ENCODE measurements at regions not wholly inside any gene's neighbourhood (a gene's known extent, or its start where the extent isn't known, plus 50 kb on each side); places are given as distances from the start of the nearest gene placed in this dataset.
"Not testable (repeated sequence)": the region's sequence is repeated elsewhere in the genome, so short reads cannot be mapped to it uniquely, and the experiment has no call there.

DNA sequence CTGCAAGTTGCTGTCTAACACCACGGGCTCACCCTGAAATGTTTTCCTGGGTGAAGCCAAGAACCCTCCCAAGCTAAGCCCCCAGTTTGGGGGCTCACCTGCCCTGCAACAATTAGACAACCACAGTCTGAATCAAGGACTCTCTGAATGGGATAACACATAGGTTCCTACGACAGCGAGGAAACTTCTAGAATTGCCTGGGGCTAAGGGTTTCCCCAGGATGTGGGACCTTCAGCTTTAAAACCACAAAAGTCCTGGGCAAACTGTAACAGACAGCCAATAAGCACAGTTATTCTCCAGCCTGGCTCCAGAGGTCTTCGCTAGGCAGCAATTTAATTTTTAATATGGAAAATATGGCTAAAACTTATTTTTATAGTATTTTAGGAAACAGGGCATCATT lies 162.6 kb downstream of the PRKX start:
- ATAC-seq, result no peak
- intact Hi-C loops (cut with DNase I), result no loop called here
- DNase-seq (ENCODE audit: missing footprints), result no peak

DNA sequence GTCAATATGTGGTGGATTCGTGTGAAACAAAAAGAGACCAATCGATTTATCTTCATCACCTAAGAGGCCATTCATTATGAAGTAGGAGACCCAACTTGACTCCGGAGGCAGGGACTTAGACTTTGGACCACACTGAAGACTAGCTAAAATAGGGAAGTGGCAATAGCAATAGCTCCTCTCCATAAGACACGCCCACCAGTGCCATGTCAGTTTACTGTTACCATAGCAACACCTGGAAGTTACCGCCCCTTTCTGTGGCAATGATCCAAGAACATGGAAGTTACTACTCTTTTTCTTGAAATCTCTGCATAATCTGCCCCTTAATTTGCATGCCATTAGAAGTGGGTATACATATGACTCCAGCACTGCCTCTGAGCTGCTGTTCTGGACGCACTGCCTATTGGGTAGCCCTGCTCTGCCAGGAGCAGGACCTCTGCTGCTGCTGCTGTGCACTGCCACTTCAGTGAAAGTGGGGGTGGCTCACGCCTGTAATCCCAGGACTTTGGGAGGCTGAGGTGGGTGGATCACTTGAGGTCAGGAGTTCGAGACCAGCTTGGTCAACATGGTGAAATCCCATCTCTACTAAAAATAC lies 163.2 kb downstream of the PRKX start:
- DNase-seq (ENCODE audit: missing footprints), result no peak
- no peak for ATAC-seq
- intact Hi-C loops (cut with DNase I), result no loop called here

DNA sequence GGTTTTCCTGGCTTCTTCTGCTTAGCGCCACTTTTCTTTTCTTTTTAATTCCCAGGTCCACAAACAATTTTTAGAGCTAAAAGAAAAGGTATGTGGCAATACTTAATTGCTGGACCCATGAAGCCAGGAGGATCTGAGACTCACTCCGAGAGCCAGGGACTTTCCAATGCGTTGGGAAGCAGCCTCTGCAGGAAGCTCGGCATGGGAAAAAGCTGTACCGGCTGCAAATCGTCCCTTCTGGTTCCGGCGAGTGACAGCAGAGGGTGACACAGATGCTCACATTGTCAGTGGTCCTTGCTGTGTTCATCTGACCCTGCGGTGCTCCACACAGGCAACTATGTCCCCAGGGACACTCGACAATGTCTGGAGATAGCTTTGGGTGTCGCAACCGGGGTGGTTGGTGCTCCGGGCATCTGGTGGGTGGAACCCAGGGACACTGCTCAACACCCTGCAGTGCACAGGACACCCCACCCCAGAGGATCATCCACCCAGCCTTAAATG lies 164.0 kb downstream of the PRKX start:
- ATAC-seq (no peak), DNase-seq (ENCODE audit: missing footprints) (no peak)
- intact Hi-C loops (cut with DNase I), result loop anchor here (5.0 kb wide), 1 partner anchor 302 kb away; no protein-coding TSS in a partner anchor

DNA sequence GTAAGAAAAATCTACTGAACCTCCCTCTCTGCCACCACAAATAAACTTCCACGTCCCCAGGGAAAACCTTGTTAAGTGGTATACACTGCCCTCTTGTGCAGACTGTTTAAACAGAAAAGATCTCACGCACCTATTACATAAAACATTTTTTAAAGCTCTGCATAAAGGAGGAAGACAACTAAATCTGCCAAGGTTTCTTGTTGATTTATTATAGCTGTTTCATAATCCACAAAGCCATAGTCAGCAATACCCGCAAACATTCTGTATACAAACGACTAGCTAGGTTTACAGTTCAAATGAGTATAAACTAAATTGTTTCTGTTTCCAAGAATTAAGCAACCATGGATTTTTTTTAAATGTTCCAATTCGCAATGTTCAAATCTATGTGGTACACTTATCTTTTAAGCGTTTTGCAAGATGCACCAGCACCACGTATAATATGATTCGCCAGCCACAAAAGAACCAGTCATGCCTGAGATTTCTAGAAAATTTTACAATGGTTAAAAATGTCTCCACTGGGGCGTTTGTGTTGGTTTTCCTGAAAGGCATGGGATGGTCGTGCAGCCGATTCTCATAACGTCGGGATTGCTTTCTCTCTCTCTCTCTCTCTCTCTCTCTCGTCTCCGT lies 164.6 kb downstream of the PRKX start:
- intact Hi-C loops (cut with DNase I), result loop anchor here (5.0 kb wide), 1 partner anchor 302 kb away; no protein-coding TSS in a partner anchor
- no peak for DNase-seq (ENCODE audit: missing footprints)
- no peak for ATAC-seq

DNA sequence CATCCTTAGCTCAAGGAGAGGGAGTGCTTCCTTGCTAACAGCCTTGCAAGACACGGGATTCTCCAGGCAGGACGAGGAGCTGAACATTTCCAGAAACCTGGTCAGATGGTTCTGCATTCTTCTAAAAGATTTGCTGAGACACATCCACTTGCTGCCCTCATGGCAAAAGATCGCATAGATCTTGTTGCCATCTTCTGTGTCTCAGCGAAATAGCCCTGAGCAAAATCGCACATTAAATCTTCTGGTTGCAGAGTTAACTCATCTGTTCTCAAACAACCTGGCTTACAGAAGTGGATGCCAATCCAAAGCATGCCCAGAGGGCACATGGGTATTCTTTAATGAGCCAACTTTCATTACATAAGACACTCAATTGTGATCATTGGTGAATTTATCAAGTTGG lies 167.5 kb downstream of the PRKX start:
- DNase-seq (ENCODE audit: missing footprints) (no peak), ATAC-seq (no peak)
- intact Hi-C loops (cut with DNase I), result loop anchor here (5.0 kb wide), 1 partner anchor 299 kb away; no protein-coding TSS in a partner anchor

DNA sequence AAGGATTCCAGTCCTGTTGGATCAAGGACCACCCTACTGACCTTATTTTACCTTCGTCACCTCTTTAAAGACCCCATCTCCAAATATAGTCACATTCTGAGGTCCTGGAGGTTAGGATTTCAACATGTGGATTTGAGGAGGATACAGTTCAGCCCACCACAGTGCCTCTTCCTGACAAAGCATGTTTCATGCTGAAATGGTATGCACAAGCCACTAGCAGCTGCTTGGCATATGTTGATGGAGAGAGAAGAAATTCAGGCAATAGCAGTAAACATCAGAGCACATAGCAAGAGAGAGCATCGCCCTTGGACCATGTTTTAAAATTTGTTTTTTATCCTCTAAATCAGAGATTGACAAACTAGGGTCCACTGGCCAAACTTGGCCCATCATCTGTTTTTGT lies 172.1 kb downstream of the PRKX start:
- ATAC-seq (no peak), DNase-seq (ENCODE audit: missing footprints) (no peak)
- intact Hi-C loops (cut with DNase I), result no loop called here

DNA sequence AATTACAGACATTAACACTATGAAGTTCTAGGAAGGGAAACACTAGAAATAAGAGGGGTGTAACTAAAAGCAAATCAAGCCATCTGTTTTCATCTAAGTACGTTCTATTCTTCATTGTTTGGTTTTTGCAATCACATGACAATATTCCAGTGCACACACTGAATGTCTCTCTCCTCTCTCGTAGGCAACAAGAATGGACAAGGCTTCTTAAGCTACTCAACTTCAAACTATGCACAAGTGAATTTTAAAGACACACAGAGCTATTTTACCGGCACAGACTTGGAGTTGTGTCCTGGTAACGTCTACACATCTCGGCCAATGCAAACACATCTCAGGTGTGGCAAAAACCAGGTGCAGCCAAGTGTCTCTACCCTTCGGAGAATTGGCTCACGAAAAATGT lies 173.3 kb downstream of the PRKX start:
- intact Hi-C loops (cut with DNase I), result no loop called here
- no peak for ATAC-seq
- no peak for DNase-seq (ENCODE audit: missing footprints)

DNA sequence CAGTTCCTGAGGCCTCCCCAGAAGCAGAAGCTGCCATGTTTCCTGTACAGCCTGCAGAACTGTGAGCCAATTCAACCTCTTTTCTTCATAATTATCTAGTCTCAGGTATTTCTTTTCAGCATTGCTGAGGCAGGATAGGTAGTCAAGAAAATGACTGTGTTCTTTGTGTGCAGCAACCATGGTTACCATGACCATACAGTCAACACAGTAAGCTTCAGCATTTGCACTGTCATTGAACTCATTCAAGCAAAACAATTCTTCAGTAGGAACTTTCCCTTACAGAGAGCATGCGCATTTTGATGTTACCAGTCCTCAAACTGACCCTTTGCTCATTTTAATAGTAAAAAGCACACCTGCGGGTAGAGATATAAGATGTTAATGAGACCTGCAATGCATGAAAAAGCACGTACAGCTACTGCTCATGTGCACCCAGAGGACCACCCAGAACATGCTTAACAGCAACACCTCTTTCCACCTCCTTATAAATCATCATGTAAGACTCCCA lies 180.8 kb downstream of the PRKX start:
- no peak for ATAC-seq
- no peak for DNase-seq (ENCODE audit: missing footprints)
- intact Hi-C loops (cut with DNase I), result no loop called here

DNA sequence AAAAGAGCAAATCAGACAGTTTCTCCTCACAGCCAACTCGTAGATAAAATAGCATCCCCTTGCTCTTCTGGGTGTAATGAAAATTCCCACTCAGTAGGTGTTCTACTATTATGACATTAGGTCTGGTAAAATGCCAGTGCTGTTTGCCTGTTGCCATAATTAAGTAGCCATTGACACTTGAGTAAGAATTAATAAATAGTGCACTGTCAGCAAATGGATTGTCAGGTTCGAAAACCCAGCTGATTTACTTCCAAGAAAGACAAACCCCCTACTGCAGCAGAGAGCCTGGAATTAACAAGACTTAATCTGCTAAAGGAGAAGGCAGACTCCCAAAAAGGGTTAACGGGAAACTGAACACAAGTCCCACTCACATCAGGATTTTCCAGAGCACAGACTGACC lies 182.0 kb downstream of the PRKX start:
- intact Hi-C loops (cut with DNase I); ATAC-seq; DNase-seq (ENCODE audit: missing footprints): not testable (repeated sequence)

DNA sequence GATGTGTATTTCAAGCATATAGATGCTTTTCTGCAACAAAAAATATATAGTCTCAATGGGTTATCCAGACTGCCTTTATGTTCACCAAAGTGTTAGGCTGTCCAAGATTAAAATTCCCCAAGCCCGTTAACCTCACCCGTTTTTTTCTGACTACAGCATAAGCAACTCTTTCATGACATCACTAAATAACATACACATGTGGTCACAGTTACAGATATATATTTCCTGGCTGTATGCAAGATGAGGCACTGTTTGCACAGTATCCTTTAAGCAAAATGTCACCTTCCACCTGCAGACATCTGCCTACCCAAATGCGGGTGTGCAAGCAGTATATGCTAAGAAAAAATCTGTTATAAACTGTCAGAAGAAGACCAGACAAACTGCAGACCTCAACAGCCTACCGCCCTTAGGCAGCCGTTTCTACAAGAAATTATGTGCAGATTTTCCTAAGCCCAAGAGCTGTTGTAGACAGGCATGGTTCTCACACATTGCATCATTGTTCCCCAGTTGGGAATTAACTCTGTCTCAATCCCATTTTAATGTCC lies 183.1 kb upstream of the MXRA5 start:
- DNase-seq (ENCODE audit: missing footprints) (no peak), ATAC-seq (no peak)
- intact Hi-C loops (cut with DNase I), result no loop called here

DNA sequence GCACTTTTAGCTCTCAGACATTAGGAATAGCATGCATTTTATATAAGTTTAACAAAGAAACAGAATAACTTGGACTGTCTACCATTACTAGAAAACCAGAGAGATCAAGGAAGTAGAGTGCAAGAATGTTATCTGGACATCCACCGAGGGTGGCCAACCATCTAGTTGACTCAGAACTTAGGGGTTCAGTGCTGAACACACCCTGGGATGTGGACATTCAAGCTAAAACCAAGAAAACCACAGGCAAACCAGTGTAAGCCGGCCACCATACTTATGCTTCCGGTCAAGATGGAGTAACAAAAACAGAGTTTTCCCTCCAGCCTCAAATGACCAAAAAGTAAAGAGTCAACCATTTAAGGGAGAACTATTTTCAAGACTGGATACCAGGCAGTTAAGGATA lies 181.4 kb upstream of the MXRA5 start:
- DNase-seq (ENCODE audit: missing footprints) (no peak), ATAC-seq (no peak)
- intact Hi-C loops (cut with DNase I), result no loop called here

DNA sequence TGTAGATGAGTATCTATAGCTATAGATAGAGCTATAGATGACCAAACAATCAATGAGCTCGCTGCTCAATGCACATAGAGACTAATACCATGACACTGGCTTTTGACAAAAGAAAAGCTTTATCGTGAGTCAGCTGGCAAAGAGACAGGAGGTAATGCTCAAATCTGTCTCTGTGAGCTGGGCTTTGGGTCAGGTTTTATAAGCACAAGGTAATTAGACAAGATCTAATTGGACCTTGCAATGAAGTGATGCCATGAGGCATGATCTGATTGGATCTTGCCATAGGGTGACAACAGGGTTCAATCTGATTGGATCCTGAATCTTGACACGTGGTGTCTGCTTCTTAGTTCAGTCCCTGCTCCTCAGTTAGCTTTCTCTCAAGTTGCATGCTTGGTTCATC lies 180.7 kb upstream of the MXRA5 start:
- DNase-seq (ENCODE audit: missing footprints) (no peak), ATAC-seq (no peak)
- intact Hi-C loops (cut with DNase I), result no loop called here

DNA sequence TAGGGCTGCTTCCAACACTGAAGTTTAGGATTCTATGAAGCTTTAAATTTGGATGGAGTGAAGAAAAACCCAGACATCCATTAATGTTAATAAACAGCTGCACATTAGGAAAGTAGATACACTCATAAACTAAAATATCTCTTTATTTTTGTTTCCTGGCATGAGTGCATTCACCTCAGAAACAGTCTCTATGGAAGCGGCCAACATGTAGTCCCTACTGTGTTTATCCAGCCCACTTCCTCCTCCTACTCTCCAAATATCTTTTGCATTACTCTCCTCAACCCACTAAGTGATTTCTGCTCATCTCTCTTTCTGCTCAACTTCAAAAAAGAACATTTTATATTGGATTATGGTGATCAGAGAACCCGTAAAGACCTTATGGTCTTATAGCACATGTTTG lies 180.3 kb upstream of the MXRA5 start:
- intact Hi-C loops (cut with DNase I), result no loop called here
- ATAC-seq (no peak), DNase-seq (ENCODE audit: missing footprints) (no peak)

DNA sequence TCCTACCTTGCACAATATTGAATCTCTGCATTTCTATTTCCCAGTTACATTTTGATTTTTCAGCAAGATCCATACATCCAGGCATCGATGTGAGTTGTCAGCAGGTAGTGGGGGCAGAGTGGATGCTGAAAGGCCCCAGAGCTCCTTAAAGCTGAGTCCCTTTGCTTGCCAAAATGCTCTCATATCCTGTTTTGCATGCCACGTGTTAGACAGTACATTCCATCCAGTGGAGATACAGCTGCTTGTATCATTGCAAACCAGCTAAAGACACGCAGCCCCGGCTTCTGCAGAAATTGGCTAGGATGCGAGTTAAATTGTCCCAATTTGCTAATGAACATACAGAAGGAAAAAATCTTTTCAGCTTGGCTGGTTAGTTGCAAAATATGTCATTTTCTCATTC lies 179.6 kb upstream of the MXRA5 start:
- intact Hi-C loops (cut with DNase I), result no loop called here
- no peak for DNase-seq (ENCODE audit: missing footprints)
- no peak for ATAC-seq

DNA sequence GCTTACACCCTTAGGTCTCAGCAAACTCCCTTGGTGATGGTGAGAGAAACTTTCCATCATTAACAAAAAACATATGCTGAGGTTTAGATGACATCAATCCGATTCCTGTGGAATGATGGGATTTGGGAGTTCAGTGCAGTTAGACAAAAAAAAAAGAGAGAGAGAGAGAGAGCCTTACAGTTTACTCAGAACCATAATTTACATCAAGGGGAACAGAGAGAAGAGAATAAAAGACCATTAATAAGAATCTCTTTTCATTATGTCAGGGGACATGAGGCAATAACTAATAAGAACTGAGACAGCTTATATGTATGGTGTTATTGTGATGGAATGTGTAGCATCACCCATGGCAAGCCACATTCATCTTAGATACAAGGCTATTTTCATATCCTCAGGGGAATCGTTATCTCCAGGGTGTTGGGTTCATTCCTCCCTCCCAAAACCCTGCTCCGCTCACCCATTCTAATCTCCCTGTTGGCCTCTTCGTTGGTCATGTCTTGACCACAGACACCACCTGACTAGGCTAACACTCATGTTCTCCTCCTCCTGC lies 175.7 kb upstream of the MXRA5 start:
- intact Hi-C loops (cut with DNase I), result no loop called here
- DNase-seq (ENCODE audit: missing footprints) (no peak), ATAC-seq (no peak)

DNA sequence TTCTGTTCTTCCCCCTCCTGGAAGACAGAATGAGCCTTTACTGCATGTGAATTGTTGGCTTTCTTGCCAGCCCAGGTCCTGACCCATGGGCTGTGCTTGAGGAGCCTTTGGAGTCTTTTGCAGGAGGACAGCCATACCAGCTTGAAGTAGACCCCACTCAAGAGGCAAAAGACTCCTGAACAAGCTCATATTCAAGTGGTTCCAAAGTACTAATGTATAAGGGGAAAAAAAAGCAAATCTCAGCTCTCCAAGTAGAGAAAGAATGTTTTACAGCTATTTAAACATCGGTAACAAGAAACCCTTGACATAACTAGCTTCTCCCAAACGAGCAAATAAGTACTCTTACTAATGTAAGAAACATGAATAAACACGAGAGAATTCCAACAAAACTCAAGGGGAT lies 174.9 kb upstream of the MXRA5 start:
- DNase-seq (ENCODE audit: missing footprints) (no peak), ATAC-seq (no peak)
- intact Hi-C loops (cut with DNase I), result no loop called here

DNA sequence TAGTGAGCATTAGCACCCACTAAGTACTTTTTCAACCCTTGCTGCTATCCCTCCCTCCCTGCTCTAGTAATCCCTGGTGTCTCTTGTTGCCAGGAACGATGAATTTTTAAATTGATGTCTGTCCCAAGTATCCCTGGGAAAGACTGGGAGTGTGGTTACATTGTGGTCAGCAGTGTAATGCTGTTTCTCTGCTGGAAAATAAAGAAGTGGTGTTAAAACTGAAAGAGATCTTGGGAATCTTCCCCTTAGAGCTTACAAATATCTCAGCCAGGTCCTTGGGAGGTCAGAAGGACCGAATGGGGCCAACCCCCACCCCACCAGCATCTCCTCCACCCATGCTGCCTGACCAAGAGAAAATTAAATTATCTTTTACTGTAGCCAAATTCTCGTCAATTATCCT lies 174.5 kb upstream of the MXRA5 start:
- intact Hi-C loops (cut with DNase I), result no loop called here
- no peak for ATAC-seq

DNA sequence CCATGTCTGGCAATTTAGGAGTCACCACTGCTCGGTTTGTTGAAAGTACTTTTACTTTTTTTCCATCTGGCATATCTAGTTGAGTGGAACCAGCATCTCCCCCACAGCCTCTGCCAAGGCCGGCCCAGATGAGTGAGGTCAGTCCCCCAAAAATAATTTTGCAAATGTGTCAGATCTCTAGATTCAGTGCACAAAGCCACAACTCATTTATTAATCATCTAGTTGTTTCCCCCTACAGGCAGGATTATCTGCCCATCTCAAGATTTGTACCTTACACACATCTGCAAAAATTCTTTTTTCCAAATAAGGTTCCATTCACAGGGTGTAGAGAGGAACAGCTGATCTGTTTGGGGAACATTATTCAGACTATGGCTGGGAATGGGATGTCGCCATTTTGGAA lies 174.0 kb upstream of the MXRA5 start:
- ATAC-seq, result no peak
- intact Hi-C loops (cut with DNase I), result no loop called here
- no peak for DNase-seq (ENCODE audit: missing footprints)

More for the DNA sequence above, 174.5 kb upstream of the MXRA5 start:
- no peak for DNase-seq (ENCODE audit: missing footprints)

DNA sequence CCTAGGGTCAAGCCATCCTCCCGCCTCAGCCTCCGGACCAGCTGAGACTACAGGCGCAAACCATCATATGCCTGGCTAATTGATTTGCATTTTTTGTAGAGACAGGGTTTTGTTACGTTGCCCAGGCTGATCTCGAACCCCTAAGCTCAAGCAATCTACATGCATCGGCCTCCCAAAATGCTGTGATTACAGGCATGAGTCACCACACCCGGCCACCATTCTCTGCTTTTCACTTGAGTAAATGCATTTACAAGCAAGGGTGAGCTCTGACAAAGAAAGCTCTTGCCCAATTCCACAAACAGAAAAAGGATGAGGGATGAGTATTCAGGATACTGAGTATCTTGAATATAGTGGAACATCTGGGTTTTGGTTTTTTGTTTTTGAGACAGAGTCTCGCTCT lies 172.9 kb upstream of the MXRA5 start:
- DNase-seq (ENCODE audit: missing footprints); ATAC-seq; intact Hi-C loops (cut with DNase I): not testable (repeated sequence)

DNA sequence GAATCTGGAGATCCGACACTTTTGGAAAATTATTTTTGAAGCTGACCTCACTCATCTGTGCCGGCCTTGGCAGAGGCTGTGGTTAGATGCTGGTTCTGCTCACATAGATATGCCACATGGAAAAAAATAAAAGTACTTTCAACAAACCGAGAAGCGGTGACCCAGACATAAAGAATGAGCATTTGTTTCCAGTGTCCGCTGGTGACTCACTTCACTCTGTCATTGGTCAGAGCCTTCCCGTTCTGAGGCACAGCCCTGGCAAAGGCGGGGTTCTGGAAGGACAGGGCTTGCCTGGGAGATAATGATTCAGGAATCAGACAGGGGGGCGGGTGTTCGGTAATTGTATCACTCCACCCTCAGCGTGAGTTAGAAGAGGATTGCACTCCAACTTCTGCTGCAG lies 172.4 kb upstream of the MXRA5 start:
- intact Hi-C loops (cut with DNase I), result no loop called here
- ATAC-seq, result peak; percentile 57
- no peak for DNase-seq (ENCODE audit: missing footprints)

Measured in Right ventricle myocardium inferior (tissue), 1 donor.